HepG2 (cell line): ENCODE measurements at regions not wholly inside any gene's neighbourhood (a gene's known extent, or its start where the extent isn't known, plus 50 kb on each side); places are given as distances from the start of the nearest gene placed in this dataset.

Source experiments
- MED1 ChIP-seq: sonication (generic); formaldehyde crosslinking; IDR thresholded peaks from 2 replicates; pipeline ENCODE4 v1.4.0; 2020; ENCODE audit warnings: missing genetic modification reagents
- PAX8 ChIP-seq: sonication (generic); formaldehyde crosslinking; IDR thresholded peaks from 2 replicates; pipeline ENCODE4 v1.8.0; 2022; ENCODE audit warnings: mild to moderate bottlenecking, missing genetic modification reagents, borderline replicate concordance
- SNAPC2 ChIP-seq: sonication (generic); formaldehyde crosslinking; IDR thresholded peaks from 2 replicates; pipeline ENCODE4 v1.8.1; 2022; ENCODE audit warnings: mild to moderate bottlenecking, missing genetic modification reagents
- TBX3 ChIP-seq: fragments of 450-650 bp; IDR thresholded peaks from 2 replicates; pipeline ENCODE4 v1.6.1; 2017; ENCODE audit warnings: antibody characterized with exemption, mild to moderate bottlenecking, inconsistent platforms, borderline replicate concordance
- ZNF547 ChIP-seq: sonication (generic); formaldehyde crosslinking; IDR thresholded peaks from 2 replicates; pipeline ENCODE4 v1.5.1; 2020; ENCODE audit warnings: mild to moderate bottlenecking, missing genetic modification reagents
- TF ChIP-seq, protein P1 (sequence below): sonication (generic); formaldehyde crosslinking; IDR thresholded peaks from 2 replicates; pipeline ENCODE4 v1.5.1; 2020; ENCODE audit warnings: missing genetic modification reagents, mild to moderate bottlenecking, borderline replicate concordance
- TF ChIP-seq, protein P2 (sequence below): sonication (generic); formaldehyde crosslinking; IDR thresholded peaks from 2 replicates; pipeline ENCODE4 v1.4.0; 2020; ENCODE audit warnings: mild to moderate bottlenecking, missing genetic modification reagents
- TF ChIP-seq, protein P3 (sequence below): sonication (generic); formaldehyde crosslinking; IDR thresholded peaks from 2 replicates; pipeline ENCODE4 v1.4.0; 2020; ENCODE audit warnings: missing genetic modification reagents, low read depth, mild to moderate bottlenecking, borderline replicate concordance
- TF ChIP-seq, protein P4 (sequence below): IDR thresholded peaks from 2 replicates; pipeline ENCODE4 v1.6.1; 2016; ENCODE audit warnings: control low read depth
- TF ChIP-seq, protein P5 (sequence below): sonication (generic); formaldehyde crosslinking; IDR thresholded peaks from 2 replicates; pipeline ENCODE4 v1.5.1; 2020; ENCODE audit warnings: mild to moderate bottlenecking, missing genetic modification reagents, borderline replicate concordance
- TF ChIP-seq, protein P6 (sequence below): sonication (generic); formaldehyde crosslinking; IDR thresholded peaks from 2 replicates; pipeline ENCODE4 v1.5.1; 2020; ENCODE audit warnings: missing genetic modification reagents, mild to moderate bottlenecking, borderline replicate concordance

DNA sequence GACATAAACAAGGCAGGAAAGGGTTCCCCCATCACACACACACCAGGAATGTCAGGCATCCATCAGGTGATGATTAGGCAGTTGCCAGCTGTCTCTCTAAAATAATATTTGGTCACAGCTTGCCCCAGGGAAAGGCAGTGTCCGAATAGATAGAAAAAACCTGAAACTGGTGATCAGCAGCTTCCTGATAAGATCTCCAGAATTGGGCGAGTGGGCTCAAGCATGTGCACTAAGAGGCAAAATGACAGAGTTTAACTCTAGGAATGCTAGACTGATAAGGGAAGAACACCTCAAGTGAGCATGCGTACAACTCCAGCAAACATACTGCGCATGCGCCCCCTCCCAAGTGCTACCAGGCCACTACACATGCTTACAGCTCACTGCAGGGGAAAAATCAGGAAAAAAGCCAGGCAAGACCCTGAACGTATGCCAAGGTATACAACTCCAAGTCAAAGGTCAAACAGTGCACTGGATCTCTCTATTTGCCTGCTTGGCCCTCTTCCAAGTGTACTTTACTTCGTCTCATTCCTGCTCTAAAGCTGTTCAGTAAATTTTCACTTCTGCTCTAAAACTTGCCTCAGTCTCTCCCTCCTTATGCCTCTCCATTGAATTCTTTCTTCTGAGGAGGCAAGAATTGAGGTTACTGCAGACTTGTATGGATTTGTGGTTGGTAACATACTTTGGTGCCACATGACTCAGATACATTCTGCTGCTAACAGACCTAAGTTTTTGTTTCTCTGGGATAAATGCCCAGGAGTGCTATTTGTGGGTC is 73.5 kb upstream of the VASH1 start (continued):
- TF ChIP-seq, protein P1, sequence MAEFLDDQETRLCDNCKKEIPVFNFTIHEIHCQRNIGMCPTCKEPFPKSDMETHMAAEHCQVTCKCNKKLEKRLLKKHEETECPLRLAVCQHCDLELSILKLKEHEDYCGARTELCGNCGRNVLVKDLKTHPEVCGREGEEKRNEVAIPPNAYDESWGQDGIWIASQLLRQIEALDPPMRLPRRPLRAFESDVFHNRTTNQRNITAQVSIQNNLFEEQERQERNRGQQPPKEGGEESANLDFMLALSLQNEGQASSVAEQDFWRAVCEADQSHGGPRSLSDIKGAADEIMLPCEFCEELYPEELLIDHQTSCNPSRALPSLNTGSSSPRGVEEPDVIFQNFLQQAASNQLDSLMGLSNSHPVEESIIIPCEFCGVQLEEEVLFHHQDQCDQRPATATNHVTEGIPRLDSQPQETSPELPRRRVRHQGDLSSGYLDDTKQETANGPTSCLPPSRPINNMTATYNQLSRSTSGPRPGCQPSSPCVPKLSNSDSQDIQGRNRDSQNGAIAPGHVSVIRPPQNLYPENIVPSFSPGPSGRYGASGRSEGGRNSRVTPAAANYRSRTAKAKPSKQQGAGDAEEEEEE, result no peak
- TF ChIP-seq, protein P2, sequence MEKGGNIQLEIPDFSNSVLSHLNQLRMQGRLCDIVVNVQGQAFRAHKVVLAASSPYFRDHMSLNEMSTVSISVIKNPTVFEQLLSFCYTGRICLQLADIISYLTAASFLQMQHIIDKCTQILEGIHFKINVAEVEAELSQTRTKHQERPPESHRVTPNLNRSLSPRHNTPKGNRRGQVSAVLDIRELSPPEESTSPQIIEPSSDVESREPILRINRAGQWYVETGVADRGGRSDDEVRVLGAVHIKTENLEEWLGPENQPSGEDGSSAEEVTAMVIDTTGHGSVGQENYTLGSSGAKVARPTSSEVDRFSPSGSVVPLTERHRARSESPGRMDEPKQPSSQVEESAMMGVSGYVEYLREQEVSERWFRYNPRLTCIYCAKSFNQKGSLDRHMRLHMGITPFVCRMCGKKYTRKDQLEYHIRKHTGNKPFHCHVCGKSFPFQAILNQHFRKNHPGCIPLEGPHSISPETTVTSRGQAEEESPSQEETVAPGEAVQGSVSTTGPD (CRISPR knock-in tag), result no peak
- TF ChIP-seq TBX3, result peak; percentile 44; the same call in 1 of the 2 replicates
- TF ChIP-seq, protein P3, sequence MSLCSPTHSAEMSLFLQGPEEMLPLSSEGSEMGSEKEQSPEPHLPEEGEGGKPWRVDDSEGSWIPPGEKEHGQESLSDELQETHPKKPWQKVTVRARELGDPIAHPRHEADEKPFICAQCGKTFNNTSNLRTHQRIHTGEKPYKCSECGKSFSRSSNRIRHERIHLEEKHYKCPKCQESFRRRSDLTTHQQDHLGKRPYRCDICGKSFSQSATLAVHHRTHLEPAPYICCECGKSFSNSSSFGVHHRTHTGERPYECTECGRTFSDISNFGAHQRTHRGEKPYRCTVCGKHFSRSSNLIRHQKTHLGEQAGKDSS (CRISPR knock-in tag), result 0 out of 2 replicates have a peak, but pooled peaks have one; percentile 40
- TF ChIP-seq ZNF547 (CRISPR knock-in tag), result no peak
- peak; percentile 74 for TF ChIP-seq MED1 (CRISPR knock-in tag)
- TF ChIP-seq, protein P4, sequence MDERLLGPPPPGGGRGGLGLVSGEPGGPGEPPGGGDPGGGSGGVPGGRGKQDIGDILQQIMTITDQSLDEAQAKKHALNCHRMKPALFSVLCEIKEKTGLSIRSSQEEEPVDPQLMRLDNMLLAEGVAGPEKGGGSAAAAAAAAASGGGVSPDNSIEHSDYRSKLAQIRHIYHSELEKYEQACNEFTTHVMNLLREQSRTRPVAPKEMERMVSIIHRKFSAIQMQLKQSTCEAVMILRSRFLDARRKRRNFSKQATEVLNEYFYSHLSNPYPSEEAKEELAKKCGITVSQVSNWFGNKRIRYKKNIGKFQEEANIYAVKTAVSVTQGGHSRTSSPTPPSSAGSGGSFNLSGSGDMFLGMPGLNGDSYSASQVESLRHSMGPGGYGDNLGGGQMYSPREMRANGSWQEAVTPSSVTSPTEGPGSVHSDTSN, result no peak
- TF ChIP-seq, protein P5, sequence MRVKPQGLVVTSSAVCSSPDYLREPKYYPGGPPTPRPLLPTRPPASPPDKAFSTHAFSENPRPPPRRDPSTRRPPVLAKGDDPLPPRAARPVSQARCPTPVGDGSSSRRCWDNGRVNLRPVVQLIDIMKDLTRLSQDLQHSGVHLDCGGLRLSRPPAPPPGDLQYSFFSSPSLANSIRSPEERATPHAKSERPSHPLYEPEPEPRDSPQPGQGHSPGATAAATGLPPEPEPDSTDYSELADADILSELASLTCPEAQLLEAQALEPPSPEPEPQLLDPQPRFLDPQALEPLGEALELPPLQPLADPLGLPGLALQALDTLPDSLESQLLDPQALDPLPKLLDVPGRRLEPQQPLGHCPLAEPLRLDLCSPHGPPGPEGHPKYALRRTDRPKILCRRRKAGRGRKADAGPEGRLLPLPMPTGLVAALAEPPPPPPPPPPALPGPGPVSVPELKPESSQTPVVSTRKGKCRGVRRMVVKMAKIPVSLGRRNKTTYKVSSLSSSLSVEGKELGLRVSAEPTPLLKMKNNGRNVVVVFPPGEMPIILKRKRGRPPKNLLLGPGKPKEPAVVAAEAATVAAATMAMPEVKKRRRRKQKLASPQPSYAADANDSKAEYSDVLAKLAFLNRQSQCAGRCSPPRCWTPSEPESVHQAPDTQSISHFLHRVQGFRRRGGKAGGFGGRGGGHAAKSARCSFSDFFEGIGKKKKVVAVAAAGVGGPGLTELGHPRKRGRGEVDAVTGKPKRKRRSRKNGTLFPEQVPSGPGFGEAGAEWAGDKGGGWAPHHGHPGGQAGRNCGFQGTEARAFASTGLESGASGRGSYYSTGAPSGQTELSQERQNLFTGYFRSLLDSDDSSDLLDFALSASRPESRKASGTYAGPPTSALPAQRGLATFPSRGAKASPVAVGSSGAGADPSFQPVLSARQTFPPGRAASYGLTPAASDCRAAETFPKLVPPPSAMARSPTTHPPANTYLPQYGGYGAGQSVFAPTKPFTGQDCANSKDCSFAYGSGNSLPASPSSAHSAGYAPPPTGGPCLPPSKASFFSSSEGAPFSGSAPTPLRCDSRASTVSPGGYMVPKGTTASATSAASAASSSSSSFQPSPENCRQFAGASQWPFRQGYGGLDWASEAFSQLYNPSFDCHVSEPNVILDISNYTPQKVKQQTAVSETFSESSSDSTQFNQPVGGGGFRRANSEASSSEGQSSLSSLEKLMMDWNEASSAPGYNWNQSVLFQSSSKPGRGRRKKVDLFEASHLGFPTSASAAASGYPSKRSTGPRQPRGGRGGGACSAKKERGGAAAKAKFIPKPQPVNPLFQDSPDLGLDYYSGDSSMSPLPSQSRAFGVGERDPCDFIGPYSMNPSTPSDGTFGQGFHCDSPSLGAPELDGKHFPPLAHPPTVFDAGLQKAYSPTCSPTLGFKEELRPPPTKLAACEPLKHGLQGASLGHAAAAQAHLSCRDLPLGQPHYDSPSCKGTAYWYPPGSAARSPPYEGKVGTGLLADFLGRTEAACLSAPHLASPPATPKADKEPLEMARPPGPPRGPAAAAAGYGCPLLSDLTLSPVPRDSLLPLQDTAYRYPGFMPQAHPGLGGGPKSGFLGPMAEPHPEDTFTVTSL, result peak; percentile 91
- no peak for TF ChIP-seq PAX8 (CRISPR knock-in tag)
- TF ChIP-seq, protein P6, sequence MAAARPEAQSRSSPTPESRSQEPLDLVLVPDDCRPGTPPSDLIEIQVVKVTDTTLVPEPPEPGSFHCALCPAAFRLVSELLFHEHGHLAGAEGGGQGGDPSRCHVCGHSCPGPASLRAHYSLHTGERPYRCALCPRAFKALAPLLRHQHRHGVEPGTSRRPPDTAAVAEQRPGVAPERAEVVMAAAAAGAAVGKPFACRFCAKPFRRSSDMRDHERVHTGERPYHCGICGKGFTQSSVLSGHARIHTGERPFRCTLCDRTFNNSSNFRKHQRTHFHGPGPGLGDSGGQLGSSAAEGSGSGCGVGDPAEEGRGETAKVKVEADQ (CRISPR knock-in tag), result peak; percentile 72; the same call in 1 of the 2 replicates
- no peak for TF ChIP-seq SNAPC2 (CRISPR knock-in tag)
